SK-N-SH (cell line): ENCODE measurements at regions not wholly inside any gene's neighbourhood (a gene's known extent, or its start where the extent isn't known, plus 50 kb on each side); places are given as distances from the start of the nearest gene placed in this dataset.
"Not testable (repeated sequence)": the region's sequence is repeated elsewhere in the genome, so short reads cannot be mapped to it uniquely, and the experiment has no call there.

Experiments used
- CTCF ChIA-PET: fragments of 300-600, 350-600 bp; formaldehyde crosslinking; extraction: SDS; loops from one replicate; lab custom pipeline; 2021; lab: Yijun Ruan, JAX
- POLR2A ChIA-PET: fragments of 350-600 bp; sonication (Branson Sonifier 250); formaldehyde crosslinking; extraction: SDS; loops from one replicate; lab custom pipeline; 2020; ENCODE audit warnings: antibody characterized with exemption, inconsistent platforms; lab: Yijun Ruan, JAX
- DNase-seq: peaks from one replicate; pipeline ENCODE4 v3.0.0; 2012
- H2AFZ ChIP-seq: fragments of 200-600 bp; sonication (generic); 2 replicates; pipeline ENCODE4 v1.8.1; 2016; ENCODE audit warnings: antibody characterized with exemption, mild to moderate bottlenecking, low read depth
- H3F3A ChIP-seq: fragments of 200-600 bp; sonication (generic); replicated peaks from 2 replicates; pipeline ENCODE3; 2016; ENCODE audit warnings: antibody characterized with exemption, mild to moderate bottlenecking; ENCODE audit not compliant: insufficient read depth
- H3K27ac ChIP-seq, 2 experiments: fragments of 200-500 bp in 1 of 2; fragments of 200-600 bp in 1 of 2; sonication (Bioruptor generic) in 1 of 2; sonication (generic), shearing (Covaris generic) in 1 of 2; 2 replicates each; pipeline versions ENCODE4 v1.5.1 to v1.6.1; 2014 to 2016; ENCODE audit warnings: low read depth in 2 of 2, inconsistent platforms in 1 of 2, low read length in 1 of 2, mild to moderate bottlenecking in 1 of 2, mixed read lengths in 1 of 2
- H3K27me3 ChIP-seq: fragments of 200-600 bp; sonication (generic), shearing (Covaris generic); 2 replicates; pipeline ENCODE4 v1.6.1; 2016; ENCODE audit warnings: mixed run types; ENCODE audit not compliant: insufficient read depth
- H3K36me3 ChIP-seq, 2 experiments: fragments of 200-500 bp in 1 of 2; fragments of 200-600 bp in 1 of 2; sonication (Bioruptor generic) in 1 of 2; sonication (generic) in 1 of 2; replicated peaks in 1 of 2; 2 replicates each; pipeline versions ENCODE3 to v1.5.1; 2014 to 2016; ENCODE audit warnings: low read length in 1 of 2, mild to moderate bottlenecking in 1 of 2; ENCODE audit not compliant: insufficient read depth in 2 of 2, control insufficient read depth in 1 of 2
- H3K4me1 ChIP-seq, 2 experiments: fragments of 200-500 bp in 1 of 2; fragments of 200-600 bp in 1 of 2; sonication (Bioruptor generic) in 1 of 2; sonication (generic), shearing (Covaris generic) in 1 of 2; 2 replicates each; pipeline versions ENCODE4 v1.5.1 to v1.6.1; 2014 to 2016; ENCODE audit warnings: low read depth in 1 of 2, low read length in 1 of 2, mixed run types in 1 of 2; ENCODE audit not compliant: insufficient read depth in 2 of 2, control insufficient read depth in 1 of 2
- H3K4me2 ChIP-seq: fragments of 200-600 bp; sonication (generic), shearing (Covaris generic); 2 replicates; pipeline ENCODE4 v1.6.1; 2017; ENCODE audit warnings: mixed run types
- H3K4me3 ChIP-seq, 2 experiments: fragments of 200-500 bp in 1 of 2; fragments of 200-600 bp in 1 of 2; sonication (Bioruptor generic) in 1 of 2; sonication (generic), shearing (Covaris generic) in 1 of 2; 2 replicates each; pipeline versions ENCODE4 v1.5.1 to v1.8.1; 2014 to 2016; ENCODE audit warnings: low read depth in 2 of 2, inconsistent platforms in 1 of 2, low read length in 1 of 2, mild to moderate bottlenecking in 1 of 2, mixed read lengths in 1 of 2, moderate library complexity in 1 of 2
- H3K79me2 ChIP-seq: fragments of 200-600 bp; sonication (generic); 2 replicates; pipeline ENCODE4 v1.8.1; 2017; ENCODE audit warnings: mild to moderate bottlenecking; ENCODE audit not compliant: insufficient read depth
- H3K9ac ChIP-seq: fragments of 200-600 bp; sonication (generic); 2 replicates; pipeline ENCODE4 v1.6.1; 2017; ENCODE audit warnings: mixed run types
- H3K9me2 ChIP-seq: fragments of 200-600 bp; sonication (generic); 2 replicates; pipeline ENCODE4 v1.6.1; 2017; ENCODE audit warnings: mixed run types
- H3K9me3 ChIP-seq: fragments of 200-600 bp; sonication (generic); 2 replicates; pipeline ENCODE4 v1.6.1; 2017; ENCODE audit warnings: mixed run types, mild to moderate bottlenecking, moderate library complexity
- H4K20me1 ChIP-seq: fragments of 200-600 bp; sonication (generic); 2 replicates; pipeline ENCODE4 v1.6.1; 2017; ENCODE audit warnings: mild to moderate bottlenecking, mixed run types; ENCODE audit not compliant: insufficient read depth
- CHD2 ChIP-seq: fragments of 150-350 bp; IDR thresholded peaks from 2 replicates; pipeline ENCODE4 v1.6.1; 2018; ENCODE audit warnings: low read length; ENCODE audit not compliant: partially characterized antibody
- EP300 ChIP-seq, 2 experiments: IDR thresholded peaks; 2 replicates each; pipeline versions ENCODE4 v1.4.0 to v1.6.1; 2012; ENCODE audit warnings: borderline replicate concordance in 1 of 2, low read depth in 1 of 2, low read length in 1 of 2
- FOXJ3 ChIP-seq: sonication (generic); formaldehyde crosslinking; IDR thresholded peaks from 2 replicates; pipeline ENCODE4 v1.5.1; 2020; ENCODE audit warnings: mild to moderate bottlenecking, missing genetic modification reagents
- GABPA ChIP-seq: IDR thresholded peaks from 2 replicates; pipeline ENCODE4 v1.4.0; 2012; ENCODE audit warnings: low read depth, mild to moderate bottlenecking
- GATA2 ChIP-seq: sonication (generic); formaldehyde crosslinking; IDR thresholded peaks from 2 replicates; pipeline ENCODE4 v1.5.0; 2020; ENCODE audit warnings: mild to moderate bottlenecking, missing genetic modification reagents
- MAX ChIP-seq: IDR thresholded peaks from 2 replicates; pipeline ENCODE4 v1.4.0; 2012; ENCODE audit warnings: low read depth
- RAD21 ChIP-seq: IDR thresholded peaks from 2 replicates; pipeline ENCODE4 v1.6.1; 2012; ENCODE audit warnings: mild to moderate bottlenecking, low read length
- RCOR1 ChIP-seq: fragments of 150-350 bp; IDR thresholded peaks from 2 replicates; pipeline ENCODE4 v1.6.1; 2017; ENCODE audit warnings: antibody characterized with exemption, low read length
- ZBTB33 ChIP-seq: IDR thresholded peaks from 2 replicates; pipeline ENCODE4 v1.4.0; 2012; ENCODE audit warnings: low read depth, borderline replicate concordance
- WGBS: methylation state at CpG from one replicate; pipeline ENCODE4 v1.1.6; 2017; ENCODE audit warnings: low lambda C conversion rate; 5-methylcytosine and 5-hydroxymethylcytosine counted together

- H3F3A ChIP-seq, H3K4me3 ChIP-seq, H3K4me2 ChIP-seq, DNase-seq, H3K4me1 ChIP-seq, CTCF ChIA-PET, H3K9ac ChIP-seq, H4K20me1 ChIP-seq, H3K27me3 ChIP-seq, H3K9me3 ChIP-seq, H3K9me2 ChIP-seq, H2AFZ ChIP-seq, H3K36me3 ChIP-seq, POLR2A ChIA-PET, H3K79me2 ChIP-seq, H3K27ac ChIP-seq: not testable (repeated sequence)
- WGBS, result 64% methylated on average over 19 of the region's 19 CpGs
Measured at GRCh38 chr20:55074266-55074840, 599.0 kb downstream of the DOK5 start.

- Histone ChIP-seq H3K4me3 (no peak overlapping the region), H3K9me2 (no peaks in the 10 kb centered on the region), H3F3A (no peaks in the 10 kb centered on the region), H3K9ac (no peak overlapping the region), H3K27me3 (no peaks in the 10 kb centered on the region), H3K4me1 (no peaks in the 10 kb centered on the region; a peak in 1 of 4 replicates), H4K20me1 (no peaks in the 10 kb centered on the region), H3K79me2 (no peaks in the 10 kb centered on the region), H3K4me2 (no peak overlapping the region), H2AFZ (no peak overlapping the region), H3K9me3 (peaks cover 9% of the 10 kb centered on the region; the same call in 1 of the 2 replicates), H3K36me3 (no peaks in the 10 kb centered on the region), H3K27ac (no peak overlapping the region; a peak in 1 of 4 replicates)
- DNase-seq, result peak; percentile 4
- POLR2A ChIA-PET, result no interaction called here
- CTCF ChIA-PET, result interaction anchor here (0.6 kb wide), 1 partner anchor 704 kb away, joined by 4 read pairs; no protein-coding TSS in a partner anchor
- WGBS, result 0% methylated on average over 1 of the region's 1 CpG
- TF ChIP-seq ZBTB33, result no peak
- no peak for TF ChIP-seq GABPA
- TF ChIP-seq GATA2 (CRISPR knock-in tag), result peak; percentile 82
- peak in 1 of 2 experiments; percentile 89; a peak in 2 of 4 replicates for TF ChIP-seq EP300 (IDR thresholded peaks at IDR 0.05; ENCODE audit: borderline replicate concordance in 1 of 2, low read depth in 1 of 2, low read length in 1 of 2)
- TF ChIP-seq FOXJ3 (CRISPR knock-in tag), result 0 out of 2 replicates have a peak, but pooled peaks have one; percentile 27
- peak; percentile 59; the same call in 1 of the 2 replicates for TF ChIP-seq RCOR1
- TF ChIP-seq RAD21, result peak; percentile 13; the same call in 1 of the 2 replicates
- TF ChIP-seq MAX, result no peak
- TF ChIP-seq CHD2, result peak; percentile 45
Measured at GRCh38 chr20:55070001-55070400, 594.6 kb downstream of the DOK5 start.
